Stimulated activated CD4-positive, alpha-beta T cell treated with anti-CD3 and anti-CD28 coated beads, Interleukin-4, amount 100 ng/mL, for 4 hours (primary cell): ENCODE measurements at regions not wholly inside any gene's neighbourhood (a gene's known extent, or its start where the extent isn't known, plus 50 kb on each side); places are given as distances from the start of the nearest gene placed in this dataset.

ENCODE experiments used
- DNase-seq, 2 experiments: peaks; one replicate each; pipeline ENCODE4 v3.0.0-alpha.2; 2020

DNA sequence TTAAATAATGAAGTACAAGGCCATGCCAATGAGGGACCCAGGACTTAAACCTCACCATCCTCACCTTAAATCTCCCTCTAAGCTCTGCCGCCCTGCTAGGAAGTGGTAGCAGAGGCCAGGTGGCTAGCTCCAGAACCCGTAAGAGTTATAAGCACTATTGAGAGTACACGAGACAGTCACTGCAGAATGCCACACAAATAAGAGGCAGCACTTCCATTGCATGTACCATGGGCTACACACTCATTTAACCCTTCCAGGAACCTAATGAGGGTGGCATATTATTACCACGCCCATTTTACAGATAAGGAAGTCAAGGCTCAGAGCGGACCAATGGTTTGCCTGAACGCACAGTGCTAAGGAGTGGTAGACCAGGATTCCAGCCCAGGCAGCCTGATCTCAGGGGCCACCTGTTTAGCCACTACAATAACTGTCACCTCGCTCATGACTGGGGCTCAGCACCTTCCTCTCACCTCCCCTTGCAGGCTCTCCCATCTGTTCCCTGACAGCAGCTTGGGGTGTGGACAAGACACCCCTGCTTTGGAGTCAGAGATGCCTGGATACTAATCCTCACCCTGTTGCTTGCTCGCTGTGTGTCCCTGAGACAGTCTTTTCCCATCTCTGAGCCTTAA, 54.8 kb upstream of the ID3 start:
- DNase-seq, result no peak

DNA sequence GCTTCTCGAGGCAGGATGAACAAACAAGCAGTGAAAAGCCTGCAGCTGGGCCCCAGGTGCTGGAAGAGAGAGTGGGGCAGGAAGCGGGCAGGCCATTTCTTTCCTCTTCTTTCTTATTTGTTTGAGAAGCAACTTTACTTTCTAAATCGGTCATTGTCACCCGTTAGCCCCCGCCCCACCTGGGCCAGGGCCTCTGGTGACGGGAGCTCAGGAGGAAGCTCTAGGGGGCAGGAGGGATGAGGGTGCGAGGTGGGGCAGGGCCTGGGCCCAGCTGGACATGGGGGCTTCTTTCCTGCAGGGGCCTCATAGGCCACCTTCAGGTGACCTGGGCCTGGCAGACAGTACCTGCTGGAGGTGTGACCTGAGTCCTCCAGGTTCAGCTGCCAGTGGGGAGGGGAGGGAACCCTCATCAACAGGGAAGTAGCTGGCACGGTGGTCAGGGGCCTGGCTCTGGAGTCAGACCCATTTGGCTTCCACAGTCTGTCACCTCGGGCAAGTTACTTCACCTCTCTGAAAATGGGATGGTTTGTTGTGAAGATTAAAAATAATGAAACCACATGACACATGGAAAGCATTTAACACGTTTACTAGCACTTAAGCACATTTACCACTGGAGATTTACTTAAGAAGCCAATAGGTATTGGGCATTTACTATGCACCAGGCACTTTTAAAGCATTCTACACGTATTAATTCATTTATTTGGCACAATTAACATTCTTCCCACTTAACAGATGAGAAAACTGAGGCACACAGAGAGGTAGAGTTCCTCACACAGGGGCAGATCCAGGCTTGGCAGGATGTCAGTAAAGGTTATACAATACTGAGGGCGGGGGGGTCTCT, 54.1 kb upstream of the ID3 start:
- peak in 1 of 2 experiments; percentile 23 for DNase-seq

DNA sequence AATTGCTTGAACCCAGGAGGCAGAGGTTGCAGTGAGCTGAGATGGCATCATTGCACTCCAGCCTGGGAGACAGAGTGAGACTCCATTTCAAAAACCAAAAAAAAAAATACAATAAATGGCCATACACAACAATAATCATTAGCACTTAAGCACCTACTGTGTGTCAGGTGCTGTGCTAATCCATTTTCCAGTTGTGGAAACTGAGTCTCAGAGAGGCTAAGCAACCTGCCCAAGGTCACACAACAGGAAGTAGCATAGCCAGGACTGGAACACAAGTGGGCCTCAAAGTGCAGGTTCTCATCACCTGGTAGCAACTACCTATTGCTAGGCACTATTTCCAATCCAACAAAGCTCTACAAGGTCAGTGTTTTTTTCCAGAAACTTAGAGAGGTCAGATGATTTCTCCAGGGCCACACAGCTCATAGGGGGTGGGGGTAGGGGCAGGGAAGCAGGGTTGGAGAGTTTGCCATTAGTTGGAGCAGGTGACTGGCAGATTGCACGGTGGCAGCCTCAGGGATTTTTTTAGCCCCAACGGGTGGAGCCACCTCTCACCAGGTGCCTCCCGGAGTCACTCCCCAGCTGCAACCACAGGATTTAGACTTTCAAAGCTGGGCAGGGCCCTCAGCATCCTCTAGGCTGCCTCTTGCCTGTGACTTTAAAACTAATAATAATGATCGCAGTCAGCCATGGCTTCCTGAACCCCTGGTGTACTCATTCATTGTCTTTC, 52.5 kb upstream of the ID3 start:
- no peak for DNase-seq

DNA sequence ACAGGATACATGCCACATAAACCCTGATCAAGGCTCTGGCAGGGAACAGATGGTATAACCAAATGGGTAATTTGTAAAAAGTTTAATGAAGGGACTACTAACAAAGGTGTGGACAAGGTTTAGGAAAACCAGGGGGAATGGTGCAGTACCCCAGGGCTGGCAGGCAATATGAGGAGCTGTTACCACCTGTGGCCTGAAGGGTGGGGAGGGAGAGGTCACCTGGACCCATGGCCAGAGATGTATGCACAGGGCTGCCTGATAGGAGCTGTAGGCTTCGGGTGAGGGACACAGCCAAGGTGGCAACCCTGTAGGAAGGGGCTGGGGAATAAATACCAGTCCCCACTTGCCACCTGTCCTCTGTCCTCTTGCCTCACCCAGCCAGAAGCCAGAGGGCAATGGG, 51.4 kb upstream of the ID3 start:
- no peak for DNase-seq

DNA sequence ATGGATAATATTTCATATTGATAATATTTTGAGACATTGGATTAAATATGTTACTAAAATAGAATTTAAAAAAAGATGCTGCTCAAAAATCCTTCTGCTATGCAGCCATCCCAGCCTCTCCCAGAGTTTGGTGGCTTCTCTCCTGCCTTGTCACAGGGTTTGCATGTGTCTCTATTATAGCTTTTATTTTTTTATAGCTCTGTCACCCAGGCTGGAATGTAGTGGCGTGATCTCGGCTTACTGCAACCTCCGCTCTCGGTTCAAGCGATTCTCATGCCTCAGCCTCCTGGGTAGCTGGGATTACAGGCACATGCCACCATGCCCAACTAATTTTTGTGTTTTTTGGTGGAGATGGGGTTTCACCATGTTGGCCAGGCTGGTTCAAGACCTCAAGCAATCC, 50.7 kb upstream of the ID3 start:
- no peak for DNase-seq
